NCI-H510A (cell line): ENCODE measurements at regions not wholly inside any gene's neighbourhood (a gene's known extent, or its start where the extent isn't known, plus 50 kb on each side); places are given as distances from the start of the nearest gene placed in this dataset.
"Not testable (repeated sequence)": the region's sequence is repeated elsewhere in the genome, so short reads cannot be mapped to it uniquely, and the experiment has no call there.

Experiments
- DNase-seq: peaks from one replicate; lab custom pipeline; 2025; lab: John Stamatoyannopoulos, UW

DNA sequence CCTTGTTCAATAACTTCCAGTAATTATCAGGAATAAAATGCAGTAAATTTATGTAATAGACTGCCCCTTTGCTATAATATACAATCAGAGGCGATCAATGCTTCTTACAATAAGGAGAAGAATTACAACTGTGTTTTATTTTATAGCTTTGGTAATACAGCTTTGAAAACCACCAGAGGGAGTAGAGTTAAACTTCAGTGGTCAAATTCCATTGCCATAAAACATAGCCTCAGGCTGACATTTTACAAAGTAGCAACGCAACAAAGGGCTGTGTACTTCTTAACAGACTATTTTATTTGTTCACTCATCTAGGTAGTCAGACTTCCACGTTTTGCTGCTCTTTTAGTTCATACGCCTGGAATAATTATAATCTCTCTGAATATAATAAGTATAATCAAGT is 58.5 kb downstream of the TEX13C start:
- DNase-seq: no peak

DNA sequence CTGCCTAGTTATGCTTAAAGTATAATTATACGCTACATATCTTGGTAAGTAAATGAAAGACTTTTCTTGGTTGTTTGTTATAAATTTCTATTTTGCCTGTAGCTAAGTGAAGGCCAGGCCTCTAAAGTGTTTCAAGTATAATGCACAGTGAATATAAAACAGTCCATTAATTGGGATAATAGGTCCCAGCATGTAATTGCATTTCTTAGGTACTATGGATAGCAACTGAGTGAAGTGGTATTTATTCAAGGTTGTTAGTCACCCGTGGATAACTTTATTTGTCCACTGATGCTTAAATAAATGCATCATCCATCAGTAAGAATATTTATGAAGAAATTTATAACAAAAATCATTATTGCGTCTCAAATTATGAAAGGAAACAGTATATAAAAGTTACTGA is 59.1 kb downstream of the TEX13C start:
- DNase-seq: no peak

DNA sequence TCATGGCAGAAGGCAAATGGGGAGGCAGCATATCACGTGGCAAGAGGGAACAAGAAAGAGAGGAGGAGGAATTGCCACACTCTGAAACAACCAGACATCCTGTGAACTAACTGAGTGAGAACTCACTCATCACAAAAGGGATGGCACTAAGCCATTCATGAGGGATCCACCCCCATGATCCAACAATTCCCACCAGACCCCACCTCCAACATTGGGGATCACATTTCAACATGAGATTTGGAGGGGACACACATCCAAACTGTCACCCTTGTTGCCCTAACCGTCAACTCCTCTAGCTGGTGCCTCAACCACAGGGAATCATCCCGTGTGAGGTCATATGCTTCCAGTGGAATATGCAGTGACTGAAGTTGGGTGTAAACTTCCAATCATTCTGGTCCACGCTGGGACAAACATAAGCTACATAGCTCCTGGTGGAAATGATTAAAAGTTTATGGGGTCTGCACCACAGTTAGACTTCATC is 62.5 kb downstream of the TEX13C start:
- DNase-seq: no peak

DNA sequence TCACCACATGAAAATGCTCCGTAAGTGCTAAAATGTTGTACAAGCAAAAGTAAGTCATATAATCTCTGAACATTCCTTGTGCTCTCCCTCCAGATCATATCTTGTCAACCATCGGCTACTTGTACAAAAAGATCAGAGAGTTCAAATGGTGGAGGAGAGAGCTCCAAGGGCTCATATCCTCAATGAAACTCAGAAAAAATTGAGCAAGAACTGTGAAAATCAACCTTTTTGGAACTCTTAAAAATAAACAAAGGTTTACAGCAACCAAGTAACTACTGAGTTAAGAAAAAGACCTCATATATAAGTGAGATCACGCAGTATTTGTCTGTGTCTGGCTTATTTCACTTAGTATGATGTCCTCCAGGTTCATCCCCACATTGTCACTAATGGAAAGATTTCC is 63.2 kb downstream of the TEX13C start:
- no peak for DNase-seq

DNA sequence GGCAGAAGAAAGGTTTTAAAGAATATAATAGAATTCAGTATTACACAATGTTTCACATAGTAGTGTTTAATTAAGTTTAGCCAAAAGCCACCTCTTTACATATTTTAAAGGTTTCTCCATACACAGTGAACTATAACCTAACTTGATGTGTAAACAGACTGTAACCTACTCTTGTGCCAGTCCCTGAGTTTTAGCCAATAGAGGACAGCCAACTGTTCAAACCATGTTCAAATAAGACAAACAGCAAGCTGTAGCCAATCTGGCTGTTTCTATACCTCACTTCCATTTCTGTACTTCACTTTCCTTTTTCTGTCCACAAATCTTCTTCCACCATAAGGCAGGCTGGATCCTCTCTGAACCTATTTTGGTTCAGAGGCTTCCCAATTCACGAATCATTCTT is 65.2 kb downstream of the TEX13C start:
- no peak for DNase-seq

DNA sequence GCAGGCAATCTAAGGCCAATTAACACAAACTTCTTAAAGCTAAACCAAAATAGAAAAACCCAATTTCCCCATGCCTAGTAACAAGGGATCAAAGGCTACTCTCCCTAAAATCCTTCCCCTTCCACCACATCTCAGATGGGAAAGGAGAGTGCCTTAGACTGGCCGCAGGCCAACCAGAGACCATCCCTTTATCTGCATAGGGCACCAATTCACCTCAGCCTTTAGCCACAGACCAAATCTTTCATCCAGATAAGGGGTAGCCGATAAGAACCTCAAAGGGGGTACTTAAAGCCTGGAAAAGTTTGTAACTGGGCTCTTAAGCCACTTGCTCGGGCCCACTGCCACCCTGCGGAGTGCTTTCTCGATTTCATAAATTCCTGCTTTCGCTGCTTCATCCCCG is 68.3 kb downstream of the TEX13C start:
- DNase-seq: no peak

DNA sequence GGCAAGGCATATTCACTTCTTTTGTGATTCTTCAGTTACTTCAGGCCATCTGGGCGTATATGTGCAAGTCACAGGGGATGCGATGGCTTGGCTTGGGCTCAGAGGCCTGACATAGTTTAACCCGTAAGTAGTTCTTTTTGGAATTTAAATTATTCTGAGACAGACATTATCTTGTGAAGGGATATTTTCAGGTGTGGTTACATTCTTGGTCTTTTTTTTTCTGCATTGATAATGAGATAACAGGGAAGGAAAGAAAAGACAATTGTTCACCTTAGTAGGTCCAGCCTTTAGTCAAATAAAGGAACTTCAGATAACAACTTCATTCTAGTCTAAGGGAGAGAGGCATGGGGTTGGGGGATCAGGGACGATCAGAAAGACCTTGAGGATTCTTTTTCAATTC is 74.8 kb downstream of the TEX13C start:
- DNase-seq: no peak

DNA sequence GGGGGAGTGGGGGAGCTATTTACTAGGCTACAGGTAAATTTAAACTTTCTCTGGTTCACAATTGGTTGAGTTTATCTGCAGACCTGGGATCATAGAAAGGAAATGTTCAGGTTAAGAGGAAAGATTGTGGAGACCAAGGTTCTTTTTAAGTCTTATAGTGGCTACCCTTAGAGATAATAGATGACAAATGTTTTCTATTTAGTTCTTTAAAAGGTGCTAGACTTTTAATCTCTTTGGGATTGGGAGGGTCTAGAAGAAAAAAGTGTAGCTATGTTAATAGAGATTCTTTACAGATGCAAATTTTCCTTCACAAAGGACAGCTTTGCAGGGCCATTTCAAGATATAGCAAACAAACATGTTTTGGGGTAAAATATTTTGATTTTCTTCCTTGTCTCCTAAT is 76.0 kb downstream of the TEX13C start:
- DNase-seq: no peak

DNA sequence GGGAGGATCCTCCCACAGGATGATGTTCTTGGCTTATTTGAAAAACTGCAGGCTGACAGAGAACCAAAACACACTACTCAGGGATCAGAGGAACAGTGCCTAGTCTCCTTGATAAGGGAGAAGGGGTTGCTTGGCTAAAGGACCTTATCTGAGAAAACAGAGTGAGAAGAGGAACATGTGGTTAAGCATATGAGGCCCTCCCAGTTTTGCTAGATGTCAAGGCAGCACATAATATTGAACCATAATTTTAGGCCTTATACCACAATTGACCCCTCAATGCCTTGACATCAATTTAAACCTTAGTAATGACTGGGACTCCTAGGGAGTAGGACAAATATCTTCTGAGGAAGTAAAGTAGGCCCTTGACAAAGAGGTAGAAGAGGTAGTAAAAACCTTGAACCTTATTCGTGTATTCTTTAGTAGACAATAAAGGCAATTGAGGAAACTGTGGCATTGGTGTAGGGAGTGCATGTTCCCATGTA is 79.3 kb downstream of the TEX13C start:
- no peak for DNase-seq

DNA sequence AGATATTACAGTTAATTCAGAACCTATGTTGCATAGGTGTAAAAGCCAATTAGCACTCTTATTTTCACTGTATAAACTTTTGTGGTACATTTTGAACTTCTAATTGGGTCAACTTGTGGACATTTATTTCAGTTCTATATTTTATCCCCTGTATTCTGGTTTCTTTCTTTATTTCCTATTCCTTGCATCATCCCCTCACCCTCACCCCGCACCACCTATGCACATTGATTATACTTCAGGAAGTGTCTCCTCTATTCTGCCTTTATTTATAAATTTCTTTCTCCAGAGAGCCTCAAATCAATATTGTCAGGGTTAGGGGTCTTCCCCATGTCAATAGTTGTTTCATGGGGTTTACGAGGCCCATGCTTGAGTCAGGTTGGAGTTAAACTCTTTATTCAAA is 83.1 kb downstream of the TEX13C start:
- no peak for DNase-seq

DNA sequence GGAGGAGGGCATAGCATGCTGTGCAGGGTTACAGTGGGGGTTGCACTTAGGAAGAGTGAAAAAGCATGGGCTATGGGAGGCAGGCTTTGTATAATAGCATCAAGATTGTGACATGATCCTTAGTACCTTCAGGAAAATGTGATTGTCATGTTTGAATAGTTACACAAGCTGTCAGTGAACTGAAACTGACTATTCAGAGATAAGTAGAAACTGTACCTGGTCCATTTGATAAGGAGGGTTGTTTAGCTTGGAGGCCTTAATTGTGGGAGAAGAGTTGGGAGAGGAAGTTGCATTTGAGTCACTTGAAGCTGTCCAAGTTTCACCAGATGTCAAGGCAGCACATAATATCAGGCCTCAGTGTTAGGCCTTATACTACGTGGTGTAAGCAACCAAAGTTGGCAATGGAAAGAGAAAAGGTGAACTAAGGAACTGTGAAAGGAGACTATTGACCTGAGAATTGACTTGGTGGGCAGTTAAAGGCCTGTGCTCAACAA is 85.0 kb downstream of the TEX13C start:
- DNase-seq: no peak

DNA sequence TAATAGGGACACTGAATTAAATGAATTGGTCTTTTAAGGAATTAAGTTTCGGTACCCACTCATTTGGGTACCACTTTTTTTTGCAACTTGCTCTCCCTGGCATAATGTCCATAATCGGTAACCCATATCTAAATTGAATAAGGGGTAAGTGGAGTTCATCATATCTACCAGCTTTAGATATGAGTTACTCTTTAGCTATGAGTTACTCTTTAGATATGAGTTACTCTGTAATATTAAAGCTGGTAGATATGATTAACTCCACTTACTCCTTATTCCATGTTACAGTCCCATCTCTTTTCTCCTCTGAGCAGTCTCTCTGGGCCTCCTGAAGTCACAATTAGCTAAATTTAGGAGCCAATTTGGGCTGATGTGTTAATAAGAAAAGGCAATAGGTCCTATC is 85.7 kb downstream of the TEX13C start:
- DNase-seq: no peak

DNA sequence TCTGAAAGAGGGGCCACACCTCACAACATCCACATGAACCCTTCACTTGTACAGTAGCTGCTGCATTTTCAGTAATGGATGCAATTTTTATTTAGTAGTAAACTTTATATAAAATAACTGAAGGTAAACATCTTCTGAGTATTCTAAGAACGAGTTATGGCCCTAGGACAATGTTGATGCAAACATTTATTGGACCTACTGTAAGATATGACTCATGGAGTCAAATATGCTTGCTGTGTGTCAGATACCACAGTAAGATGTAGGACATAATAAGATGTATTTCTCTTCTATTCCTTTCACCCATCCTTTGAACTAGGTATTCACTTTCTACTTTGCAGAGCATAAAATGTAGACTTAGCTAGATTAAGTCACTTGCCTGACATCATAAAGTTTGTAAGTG is 87.6 kb downstream of the TEX13C start:
- no peak for DNase-seq

DNA sequence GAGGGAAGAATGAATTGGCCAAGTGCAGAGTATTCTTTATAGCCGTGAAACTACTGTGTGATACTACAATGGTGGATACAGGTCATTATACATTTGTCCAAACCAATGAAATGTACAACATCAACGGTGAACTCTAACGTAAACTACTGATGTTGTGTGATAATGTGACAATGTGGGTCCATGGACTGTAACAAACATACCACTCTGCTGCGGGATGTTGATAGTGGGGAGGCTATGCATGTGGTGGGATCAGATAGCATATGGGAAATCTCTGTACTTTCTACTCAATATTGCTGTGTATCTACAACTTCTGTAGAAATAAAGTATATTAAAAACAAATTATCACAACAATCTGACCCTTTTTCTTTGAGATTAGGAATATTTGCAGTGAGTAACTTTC is 101.1 kb downstream of the TEX13C start:
- DNase-seq: no peak

DNA sequence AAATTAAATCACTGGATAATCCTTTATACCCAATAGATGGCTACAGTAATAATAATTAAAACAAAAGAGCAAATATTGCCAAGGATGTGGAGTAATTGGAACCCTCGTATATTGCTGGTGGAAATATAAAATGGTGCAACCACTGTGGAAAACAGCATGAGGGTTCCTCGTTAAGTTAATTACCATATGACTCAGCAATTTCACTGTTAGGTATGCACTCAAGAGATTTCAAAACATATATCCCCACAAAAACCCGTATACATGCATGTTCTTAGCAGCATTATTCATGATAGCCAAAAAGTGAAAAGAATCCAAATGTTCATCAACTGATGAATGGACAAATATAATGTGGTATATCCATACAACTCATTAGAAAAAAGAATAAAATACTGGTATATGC is 103.3 kb downstream of the TEX13C start:
- no peak for DNase-seq

DNA sequence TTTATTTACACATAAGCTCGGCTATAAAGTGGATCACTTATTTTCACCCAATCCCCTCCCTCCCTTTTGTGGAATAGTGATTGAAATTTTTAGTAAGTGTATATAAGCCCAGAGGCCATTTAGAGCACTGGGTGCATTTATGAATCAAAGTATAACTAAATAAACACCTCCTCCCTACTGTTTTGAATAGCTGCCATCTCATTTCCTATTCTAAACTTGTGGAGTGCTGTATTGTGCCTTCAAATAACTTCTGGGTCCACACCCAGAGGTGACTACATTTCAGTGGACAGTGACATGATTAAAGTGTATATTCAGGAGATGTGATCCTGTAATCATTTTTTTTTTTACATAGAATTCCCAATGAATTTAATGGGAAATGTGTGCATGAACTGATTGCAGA is 104.9 kb downstream of the TEX13C start:
- no peak for DNase-seq

DNA sequence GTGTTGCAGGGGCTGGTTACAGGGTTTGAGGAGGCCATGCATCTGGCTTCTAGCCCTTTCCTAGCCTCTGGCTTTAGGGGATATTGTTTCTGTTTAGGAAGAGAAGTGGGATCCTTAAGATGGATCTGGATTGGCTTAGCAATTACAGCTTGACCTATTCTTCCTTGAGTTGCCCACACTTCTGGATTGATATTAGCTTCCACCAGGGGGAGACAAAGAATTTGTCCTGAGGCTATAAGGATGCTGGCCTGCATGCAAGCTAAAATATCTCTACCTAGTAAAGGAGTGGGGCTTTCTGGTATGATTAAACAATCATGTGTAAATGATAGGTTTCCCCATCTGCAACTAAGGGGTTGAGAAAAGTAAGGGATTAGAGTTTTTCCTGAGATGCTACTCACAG is 117.2 kb downstream of the TEX13C start:
- DNase-seq: no peak

DNA sequence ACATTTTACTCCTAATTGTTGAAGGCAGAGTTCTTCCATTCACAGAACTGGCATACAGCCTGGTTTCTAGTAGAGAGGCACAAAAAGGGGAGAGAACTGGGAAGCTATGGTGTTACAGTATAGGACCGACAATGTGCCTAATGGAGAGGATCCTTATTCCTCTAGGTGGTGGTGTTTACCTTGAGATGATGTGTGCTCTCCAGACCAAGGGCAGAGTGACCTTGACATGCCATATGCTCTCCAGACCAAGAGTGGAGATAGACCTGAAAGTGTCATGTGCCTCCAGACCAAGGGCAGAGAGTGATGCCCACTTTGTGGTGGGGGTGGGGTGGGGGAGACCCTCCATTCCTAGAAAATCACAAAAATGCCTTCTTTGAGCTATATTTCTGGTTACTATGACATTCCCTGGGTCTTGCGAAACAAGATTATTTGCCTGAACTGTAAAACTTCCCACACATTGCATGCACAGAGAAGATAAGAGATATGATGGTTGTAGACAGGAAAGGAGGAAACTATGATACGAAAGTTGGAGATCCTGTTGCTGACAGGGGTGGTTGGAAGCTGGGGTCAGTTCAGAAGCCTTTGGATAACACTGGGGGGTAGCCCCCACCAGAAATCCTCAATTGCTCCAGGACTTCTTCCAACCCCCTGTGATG is 119.7 kb downstream of the TEX13C start:
- no peak for DNase-seq

DNA sequence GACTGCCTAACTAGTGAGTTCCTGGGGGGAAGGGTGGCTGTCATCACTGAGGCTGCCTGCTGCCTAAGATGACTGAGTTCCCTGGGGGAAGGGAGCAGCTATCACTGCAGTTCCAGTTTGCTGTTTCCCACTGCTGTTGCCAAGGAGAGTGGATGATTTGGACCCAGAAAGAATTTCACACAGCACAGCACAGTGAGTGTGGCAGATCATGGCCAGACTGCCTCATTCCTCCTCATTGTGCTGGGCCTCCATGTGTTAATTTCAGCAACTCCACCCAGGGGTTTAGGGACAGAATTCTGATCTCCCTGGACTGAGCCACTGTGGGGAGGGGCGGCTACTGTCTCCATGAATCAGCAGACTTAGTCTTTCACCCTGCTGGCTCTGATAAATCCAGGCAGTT is 125.0 kb downstream of the TEX13C start:
- DNase-seq: no peak

DNA sequence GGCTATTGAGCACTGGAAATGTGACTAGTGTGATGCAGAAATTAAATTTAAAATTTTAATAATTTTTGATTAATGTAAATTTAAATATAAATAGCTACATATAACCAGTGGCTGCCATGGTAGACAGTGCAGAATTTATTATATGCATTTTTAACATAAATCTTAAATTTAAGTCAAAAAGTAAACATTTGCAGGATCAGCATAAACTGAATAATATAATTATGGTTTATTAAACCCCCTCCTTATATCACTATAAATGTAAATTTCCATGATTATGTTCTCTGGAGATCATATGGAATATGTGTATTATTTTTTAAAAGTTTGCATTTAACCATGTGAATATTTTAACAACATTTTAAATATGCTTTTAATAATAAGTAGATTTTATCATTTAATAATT is 155.8 kb downstream of the TEX13C start:
- no peak for DNase-seq

DNA sequence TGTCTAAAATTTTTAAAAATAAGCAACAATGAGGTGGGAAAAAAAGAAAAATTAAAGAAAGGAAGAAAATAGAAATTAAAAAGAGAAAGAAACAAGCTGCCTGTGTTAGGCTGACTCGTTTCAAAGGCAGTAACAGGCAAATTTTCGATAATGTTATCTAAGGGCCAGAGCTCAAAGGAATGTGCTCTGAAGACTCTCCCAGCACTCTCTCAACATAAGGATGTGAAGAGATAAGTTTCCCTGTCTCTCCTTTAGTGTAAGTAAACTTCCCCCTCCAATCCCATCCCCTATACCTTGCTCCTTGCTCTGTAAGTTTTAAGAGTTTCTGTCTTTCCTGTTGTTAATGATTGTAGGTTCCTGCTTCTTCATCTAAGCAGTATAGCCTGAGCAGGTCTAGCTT is 172.8 kb downstream of the TEX13C start:
- no peak for DNase-seq

DNA sequence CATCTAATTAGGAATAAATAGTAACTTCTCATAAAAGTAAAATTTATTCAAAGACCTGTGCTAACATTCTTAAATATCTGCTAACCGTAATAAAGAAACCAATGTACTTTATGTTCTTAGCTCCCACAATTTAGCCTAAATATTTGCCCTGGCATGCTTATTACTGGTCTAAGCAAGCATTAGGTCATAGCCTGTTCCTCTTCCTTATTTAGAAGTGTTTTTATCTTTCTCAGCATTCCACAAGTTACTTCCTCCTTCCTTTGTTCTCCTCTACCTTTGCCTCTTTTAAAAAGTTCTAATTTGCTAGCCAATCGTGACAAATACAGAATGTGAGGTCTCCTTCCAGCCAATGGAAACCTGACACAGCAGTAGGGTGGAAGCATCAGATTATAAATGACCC is 173.3 kb downstream of the TEX13C start:
- not testable (repeated sequence) for DNase-seq

DNA sequence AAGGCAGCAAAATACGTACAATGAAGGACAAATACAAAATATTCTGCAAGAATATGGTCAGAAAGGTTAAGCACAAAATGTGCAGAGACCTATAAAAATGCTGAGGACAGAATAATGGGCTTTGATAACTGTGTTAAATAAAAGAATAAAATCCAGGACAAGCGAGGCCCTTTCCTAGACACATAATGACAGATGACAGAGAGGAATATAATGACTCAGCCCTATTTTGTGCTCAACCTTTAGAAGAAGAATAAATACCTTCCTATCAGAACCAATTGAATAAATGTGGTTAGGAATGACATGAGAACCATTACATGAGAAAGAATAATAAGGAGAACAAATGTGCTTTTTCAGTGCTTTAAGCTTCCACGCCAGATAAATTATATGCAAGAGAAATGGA is 178.0 kb downstream of the TEX13C start:
- DNase-seq: no peak

DNA sequence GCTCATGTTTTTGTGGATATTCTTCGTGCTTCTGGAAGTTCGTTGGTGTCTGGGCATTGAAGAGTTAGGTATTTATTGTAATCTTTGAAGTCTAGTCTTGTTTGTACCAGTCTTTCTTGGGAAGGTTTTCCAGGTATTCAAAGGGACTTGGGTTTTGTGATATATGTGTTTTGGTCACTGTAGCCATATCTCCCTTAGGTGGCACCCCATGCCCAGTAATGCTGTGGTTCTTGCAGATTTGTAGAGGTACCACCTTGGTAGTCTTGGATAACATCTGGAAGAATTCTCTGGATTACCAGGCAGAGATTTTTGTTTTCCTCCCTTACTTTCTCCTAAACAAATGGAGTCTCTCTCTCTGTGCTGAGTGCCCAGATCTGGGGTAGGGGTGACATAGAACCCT is 184.1 kb downstream of the TEX13C start:
- no peak for DNase-seq
